ENCODE measurements at regions not wholly inside any gene's neighbourhood (a gene's known extent, or its start where the extent isn't known, plus 50 kb on each side); places are given as distances from the start of the nearest gene placed in this dataset.

DNA sequence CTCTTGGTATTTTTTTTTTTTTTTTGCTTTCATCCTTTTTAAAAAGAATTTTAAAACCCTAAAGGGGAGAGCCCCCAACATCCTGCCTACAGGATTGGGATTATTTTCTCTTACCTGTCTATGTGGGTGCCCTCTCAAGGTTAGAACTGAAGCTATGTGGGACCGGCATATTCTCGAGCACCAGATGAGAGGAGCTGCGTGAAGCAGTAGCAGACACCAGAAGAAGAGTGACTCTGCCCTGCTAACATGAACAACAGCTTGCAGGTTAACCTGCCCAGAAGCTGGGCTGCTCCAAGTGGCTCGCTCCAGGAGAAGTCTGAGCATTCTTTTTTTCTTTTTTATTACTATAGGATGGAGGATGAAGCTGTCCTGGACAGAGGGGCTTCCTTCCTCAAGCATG is 102.6 kb upstream of the SLC4A4 start:
- TF ChIP-seq CTCF (IDR thresholded peaks at IDR 0.05) = no peak

DNA sequence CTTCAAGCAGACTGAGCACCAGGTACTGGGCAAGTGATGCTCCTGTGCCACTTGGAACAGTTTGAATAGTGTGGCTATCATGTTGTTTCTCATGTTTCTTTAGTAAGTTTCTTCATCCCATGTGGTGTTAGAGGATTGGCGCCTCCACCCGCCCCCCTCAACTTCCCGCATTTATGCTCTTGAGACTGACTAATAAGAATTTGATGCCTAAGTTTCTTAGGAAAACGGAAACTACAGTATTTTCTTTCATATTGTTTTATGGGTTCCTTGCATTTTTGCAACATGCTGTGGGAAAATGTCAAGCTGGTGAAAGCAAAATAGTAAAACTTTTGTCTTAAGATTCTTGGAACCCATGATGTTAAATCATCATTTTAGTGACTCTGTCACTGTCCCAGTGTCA is 101.2 kb upstream of the SLC4A4 start:
- no peak for TF ChIP-seq CTCF (IDR thresholded peaks at IDR 0.05)

DNA sequence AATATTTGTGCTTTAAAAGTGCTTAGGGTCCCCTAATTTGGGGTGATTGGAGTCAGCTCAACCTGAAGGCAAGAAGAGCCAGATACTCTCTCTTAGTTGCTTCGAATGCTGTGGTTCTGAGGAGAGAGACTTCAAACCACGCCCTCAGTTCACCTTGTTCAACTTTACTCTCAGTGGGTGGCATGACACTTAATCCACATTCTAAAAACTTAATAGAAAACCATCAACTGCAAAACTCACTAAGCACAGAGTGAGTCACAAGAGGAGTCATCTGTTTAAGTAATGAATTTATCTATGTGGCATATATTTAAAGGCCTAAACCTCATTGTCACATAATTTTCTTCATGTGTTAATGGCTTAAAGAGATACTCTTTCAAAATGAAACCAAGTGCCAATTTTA is 99.5 kb upstream of the SLC4A4 start:
- TF ChIP-seq CTCF (IDR thresholded peaks at IDR 0.05) = no peak

GRCh38 chr4:71240094-71240493 is 98.7 kb upstream of the SLC4A4 start:
- no peak for TF ChIP-seq CTCF (IDR thresholded peaks at IDR 0.05)

GRCh38 chr4:71241501-71242288 is 97.1 kb upstream of the SLC4A4 start:
- TF ChIP-seq CTCF (IDR thresholded peaks at IDR 0.05) = no peak

DNA sequence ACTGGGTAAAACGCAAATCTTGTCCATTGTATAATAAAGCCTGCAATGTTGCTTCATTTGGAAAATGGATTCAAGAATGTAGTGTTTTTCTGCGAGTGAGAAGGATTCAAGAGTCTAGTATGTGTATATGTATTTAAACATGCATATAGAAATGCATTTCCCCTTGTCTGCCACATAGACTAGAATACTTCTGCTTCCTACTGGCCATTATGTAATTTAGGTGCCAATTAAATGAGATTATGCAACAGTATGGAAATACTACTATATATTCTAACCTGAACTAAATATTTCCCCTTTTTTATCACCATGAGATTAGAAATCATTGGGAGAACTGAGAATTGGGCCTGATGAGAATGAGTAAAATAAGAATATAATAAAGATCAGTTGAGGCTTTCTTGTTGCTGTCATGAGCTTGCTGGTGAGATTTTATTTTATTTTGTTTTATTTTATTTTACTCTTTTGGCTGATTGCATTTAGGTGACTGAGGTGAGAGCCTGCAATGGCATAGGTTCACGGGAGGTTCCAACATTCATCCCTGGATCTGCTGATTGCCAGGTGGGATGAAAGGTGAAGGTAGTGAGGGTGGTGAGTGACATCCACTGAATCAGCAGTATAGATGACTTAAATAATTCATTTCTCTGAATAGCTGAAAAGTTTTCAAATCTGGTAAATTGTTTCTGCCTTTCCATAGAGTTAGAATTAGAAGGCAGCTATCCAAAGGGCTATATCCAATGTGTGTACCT is 95.6 kb upstream of the SLC4A4 start:
- TF ChIP-seq CTCF (IDR thresholded peaks at IDR 0.05) = no peak

DNA sequence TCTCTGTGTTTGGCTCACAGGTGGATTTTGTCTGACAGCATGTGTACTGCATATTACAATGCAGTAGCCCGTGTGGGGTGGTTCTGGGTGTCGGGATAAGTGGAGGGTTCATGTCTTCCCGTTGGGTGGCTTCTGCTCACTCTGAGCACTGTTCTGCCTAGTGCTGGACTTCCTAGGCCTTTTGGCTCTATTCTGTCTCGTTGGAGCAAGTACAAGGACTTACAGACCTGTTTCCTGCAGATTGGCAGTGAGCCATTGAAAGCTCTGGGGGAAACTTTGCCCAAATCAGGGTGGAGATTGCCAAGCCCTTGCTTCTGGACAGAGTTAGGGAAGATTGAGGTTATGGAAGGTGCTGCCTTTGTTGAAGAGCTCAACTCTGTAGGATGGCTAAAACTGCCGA is 91.1 kb upstream of the SLC4A4 start:
- TF ChIP-seq CTCF (IDR thresholded peaks at IDR 0.05) = no peak

All from LNCAP (cell line).